CD1c-positive myeloid dendritic cell (primary cell): ENCODE measurements at regions not wholly inside any gene's neighbourhood (a gene's known extent, or its start where the extent isn't known, plus 50 kb on each side); places are given as distances from the start of the nearest gene placed in this dataset.

Experiments used
- DNase-seq: peaks from one replicate; pipeline ENCODE4 v3.0.0-alpha.2; 2016; ENCODE audit errors: extremely low spot score

GRCh38 chr5:30069441-30070263, 1123.8 kb upstream of the CDH6 start:
- no peak for DNase-seq

GRCh38 chr5:30063503-30063902, 1130.0 kb upstream of the CDH6 start:
- no peak for DNase-seq

GRCh38 chr5:30051976-30052375, 1141.5 kb upstream of the CDH6 start:
- DNase-seq = no peak

DNA sequence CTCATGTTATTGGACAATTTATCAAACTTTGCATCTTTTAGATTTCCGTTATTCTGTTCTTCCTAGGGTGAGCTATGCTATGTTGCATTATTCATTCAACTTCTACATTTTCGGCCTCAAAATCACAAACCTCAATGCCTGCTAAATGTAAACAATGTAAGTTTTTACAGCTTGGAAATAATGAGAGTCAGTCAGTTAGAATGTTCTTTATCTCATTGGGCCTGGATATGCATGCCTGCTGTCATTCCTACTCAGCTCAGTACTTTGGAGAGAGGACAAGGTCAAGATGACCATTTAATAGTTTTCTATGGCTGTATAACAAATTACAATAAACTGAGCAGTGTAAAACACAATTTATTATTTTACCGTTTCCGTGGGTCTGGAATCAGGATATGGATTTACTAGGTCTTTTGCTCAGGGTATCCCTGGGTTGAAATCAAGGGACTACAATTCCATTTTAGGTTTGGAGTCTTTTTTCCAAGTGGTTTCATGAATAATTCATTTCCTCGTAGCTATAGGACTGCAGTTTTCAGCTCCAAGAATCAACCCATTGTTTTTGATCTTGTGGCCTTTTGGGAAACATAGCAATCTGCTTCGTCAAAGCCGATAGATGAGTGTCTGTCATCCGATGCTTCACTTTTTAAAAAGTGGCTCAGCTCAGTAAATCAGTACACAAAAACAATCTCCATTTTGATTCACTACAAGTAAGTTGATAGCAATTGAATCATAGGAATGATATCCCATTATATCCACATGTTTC, 1143.2 kb upstream of the CDH6 start:
- DNase-seq = no peak

DNA sequence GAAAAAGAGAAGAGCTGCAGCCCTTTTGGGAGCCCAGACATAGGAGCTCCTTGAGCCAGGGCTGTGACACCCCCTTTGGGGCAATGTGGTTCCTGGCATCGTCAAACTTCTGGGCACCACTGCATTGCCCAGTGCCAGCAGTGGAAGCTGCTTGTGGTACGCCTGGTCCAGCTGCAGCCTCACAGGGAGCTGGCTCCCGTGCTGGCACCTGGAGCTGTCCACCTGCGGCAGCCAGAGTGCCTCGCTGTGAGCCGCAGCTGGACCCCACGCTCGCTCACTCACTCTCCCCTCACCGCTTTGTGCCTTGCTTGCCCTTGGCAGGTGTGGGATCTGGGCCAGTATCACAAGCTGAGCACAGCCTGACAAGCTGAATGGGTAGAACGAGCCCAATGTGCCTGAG, 1150.8 kb upstream of the CDH6 start:
- no peak for DNase-seq

DNA sequence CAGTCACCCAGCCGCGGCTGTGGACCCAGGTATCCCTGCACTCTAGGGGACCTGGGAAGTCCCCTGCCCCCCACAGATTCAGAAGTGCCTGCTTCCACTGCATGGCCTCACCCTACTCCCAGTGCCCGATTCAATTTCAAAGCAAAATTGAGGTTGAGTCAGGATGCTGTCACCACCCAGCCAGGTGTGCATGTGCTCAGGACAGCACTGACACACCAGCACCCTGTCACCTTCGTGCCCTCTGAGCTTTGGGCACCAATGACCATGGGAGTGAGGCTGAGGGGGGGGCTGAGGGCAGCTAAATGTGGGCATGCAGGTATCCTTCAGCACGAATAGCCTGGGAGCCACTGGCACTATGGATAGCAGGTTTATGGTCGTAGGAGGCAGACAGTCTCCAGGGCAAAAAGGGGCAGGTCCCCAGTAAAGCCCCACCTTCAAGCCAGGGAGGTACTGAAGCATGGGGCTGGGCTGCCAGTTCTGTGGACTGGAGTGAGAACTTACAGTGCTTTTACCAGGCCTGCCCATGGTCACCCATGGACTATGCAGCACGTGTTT, 1151.6 kb upstream of the CDH6 start:
- no peak for DNase-seq

DNA sequence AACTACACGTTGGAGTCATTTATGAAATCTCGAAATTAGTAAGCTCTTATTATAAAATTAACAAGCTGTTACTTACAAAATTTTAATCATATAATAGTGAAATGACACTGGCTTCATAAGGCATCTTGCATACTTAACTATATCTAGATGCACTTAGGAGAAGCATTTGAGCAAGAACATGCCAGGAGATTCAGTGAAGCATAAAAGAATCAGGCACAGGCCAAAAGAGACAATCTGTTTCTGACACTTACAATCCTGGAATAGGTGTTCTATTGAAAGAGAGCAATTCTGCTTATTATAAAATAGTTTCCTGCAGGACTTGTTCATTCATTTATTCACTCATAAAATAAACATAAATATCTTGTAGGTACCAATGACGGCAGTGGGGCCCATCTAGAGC, 1152.2 kb upstream of the CDH6 start:
- no peak for DNase-seq

- peak; percentile 21 for DNase-seq
Measured at GRCh38 chr5:30040488-30041118, 1152.9 kb upstream of the CDH6 start.

GRCh38 chr5:30039379-30039778, 1154.1 kb upstream of the CDH6 start:
- no peak for DNase-seq

- DNase-seq = no peak
Measured at GRCh38 chr5:30034870-30035269, 1158.6 kb upstream of the CDH6 start.

- DNase-seq = no peak
Measured at GRCh38 chr5:30030101-30030500, 1163.4 kb upstream of the CDH6 start.

DNA sequence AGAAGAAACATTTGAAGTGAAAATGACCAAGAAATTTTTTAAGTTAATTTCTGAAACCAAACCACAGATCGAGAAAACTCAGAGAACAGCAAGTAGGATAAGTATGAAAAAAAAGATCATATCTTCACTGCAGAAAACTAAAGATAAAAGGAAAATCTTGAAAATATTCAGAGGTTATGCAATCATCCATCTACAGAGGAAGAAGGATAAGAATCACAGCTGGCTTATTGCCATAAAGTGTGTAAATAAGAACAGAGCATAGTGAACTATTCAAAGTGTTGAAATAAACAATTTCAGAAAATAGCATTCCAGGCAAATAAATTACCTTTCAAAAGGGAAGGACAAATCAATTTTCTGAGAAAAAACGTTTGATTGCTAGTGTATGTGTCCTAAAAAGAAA, 1191.7 kb upstream of the CDH6 start:
- no peak for DNase-seq

DNA sequence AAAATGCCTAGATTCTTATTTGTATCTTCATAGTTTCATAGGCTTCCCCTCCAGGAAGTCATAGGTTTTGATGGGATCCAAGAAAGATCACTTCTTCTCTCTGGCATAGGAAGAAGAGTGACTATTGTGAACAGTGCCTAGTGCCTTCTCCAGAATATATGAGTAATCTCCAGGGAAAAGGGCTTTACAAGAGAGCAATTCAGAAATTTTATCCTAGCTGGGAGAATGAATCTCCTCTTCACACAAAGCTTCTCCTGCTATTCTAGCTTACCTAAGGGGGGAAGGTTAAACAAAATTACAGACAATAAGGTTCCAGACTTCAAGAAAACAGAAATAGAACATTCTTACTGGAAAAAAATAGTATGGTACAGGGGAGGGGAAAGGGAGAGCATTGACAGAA, 1193.3 kb upstream of the CDH6 start:
- DNase-seq = no peak

- DNase-seq = no peak
Measured at GRCh38 chr5:29995154-29995553, 1198.3 kb upstream of the CDH6 start.

GRCh38 chr5:29994519-29994918, 1199.0 kb upstream of the CDH6 start:
- DNase-seq = no peak

DNA sequence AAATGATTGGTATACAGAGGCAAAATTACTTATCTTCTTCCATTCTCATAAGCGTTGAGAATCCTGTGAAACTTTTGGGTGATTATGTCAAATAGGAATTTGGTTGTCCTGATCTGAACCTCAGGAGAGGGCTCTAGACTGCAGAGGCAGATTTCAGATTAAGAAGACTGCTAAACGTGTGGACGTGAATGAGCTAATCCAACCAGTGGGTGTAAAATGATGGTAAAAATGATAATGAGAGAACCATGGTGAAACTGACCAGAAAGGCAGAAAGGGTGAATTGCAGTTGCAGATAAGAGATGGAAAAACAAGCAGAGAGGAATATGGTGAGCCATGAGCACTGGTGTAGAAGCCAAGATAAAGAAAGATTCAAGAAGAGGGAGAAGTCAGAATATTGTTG, 1200.2 kb upstream of the CDH6 start:
- DNase-seq = no peak

DNA sequence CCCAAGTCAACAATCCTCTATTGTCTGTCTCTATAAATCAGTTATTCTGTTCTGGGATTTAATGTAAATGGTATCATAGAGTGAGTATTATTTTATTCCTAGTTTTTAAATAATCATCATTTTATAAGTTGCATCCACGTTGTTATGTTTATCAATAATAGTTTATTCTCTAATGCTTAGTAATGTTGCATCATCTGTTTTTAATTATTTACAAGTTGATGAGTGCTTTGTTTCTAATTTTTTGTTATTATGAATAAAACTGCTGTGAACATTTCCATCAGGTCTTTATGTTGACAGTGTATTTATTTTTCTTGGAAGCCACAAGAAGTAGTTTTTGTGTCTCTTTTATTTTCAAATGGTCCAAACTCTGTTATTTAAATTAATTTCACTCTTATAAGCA, 1201.2 kb upstream of the CDH6 start:
- no peak for DNase-seq

DNA sequence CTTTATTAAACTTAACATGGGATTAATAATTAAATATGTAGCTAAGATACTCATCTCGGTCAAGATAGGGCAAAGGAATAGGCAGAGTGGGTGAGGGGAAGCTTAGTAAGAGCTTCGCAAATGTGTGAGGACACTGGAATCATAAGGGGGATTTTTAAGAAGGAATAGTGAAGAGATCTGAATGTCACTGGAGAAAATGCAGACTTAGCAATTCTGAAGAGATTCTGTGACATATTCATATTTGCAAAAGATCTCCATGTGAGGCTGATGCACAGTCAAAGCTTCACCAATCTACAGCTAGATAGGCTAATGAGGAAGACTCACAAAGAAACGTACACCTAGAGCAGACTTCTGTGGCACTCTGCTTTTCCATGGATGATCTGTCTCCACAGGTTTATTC, 1202.8 kb upstream of the CDH6 start:
- DNase-seq = no peak

GRCh38 chr5:29984156-29984540, 1209.3 kb upstream of the CDH6 start:
- no peak for DNase-seq

GRCh38 chr5:29983528-29984155, 1209.8 kb upstream of the CDH6 start:
- DNase-seq = no peak

DNA sequence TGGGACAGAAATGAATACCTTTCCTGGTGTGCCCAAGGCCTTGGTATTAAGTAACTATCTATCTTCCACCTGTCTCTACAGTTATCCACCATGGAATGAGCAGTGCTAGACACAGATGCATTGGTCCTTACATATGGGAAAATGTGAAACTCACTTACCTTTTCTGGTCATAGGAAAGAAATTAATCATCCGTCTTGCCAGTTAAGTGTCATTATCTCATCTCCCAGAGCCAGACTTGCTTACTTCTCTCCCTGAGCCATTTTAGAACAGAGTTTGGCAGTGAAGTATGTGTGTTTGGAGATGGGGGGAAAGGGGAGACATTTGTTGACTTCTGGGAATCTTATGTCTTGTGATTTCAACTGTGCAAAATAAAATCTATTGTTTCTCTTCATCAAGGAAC, 1211.0 kb upstream of the CDH6 start:
- no peak for DNase-seq

DNA sequence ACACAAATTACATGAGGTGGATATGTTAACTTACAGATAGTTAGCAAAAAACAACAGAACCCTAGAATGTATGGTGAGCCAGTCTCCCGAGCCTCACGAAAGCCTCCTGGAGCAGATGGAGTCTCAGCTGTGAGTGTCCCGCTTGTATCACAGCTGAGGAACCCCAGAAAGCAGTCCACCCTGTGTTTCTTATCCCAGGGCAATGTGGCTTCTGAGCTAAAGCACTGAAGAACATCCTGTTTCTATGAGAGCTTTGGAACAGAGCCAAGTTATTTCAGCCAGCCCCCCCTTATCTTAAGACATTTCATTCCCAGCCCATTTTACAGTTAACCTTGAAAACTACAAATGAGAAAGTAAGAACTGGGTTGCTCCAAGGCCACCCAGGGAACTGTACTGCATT, 1220.9 kb upstream of the CDH6 start:
- no peak for DNase-seq
